ENCODE measurements at regions not wholly inside any gene's neighbourhood (a gene's known extent, or its start where the extent isn't known, plus 50 kb on each side); places are given as distances from the start of the nearest gene placed in this dataset.
A peak's percentile ranks its signal among the peaks of the same experiment; 100 is the strongest.
"Not testable (repeated sequence)": the region's sequence is repeated elsewhere in the genome, so short reads cannot be mapped to it uniquely, and the experiment has no call there.

DNA sequence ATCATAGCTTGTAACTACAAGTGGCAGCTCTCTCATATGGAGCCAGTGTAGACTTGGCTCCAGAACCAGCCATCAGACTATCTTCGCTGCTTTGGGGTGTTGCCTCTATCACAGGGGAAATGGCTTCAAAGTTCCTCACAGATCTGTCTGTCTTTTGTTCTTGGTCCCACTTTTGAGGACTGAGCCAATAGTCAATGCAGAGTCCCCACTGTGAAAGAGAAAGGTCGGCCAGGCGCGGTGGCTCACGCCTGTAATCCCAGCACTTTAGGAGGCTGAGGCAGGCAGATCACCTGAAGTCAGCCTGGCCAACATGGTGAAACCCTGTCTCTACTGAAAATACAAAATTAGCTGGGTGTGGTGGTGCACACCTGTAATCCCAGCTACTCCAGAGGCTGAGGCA, 86.9 kb upstream of the FZD7 start:
- DNase-seq; H3K4me1 ChIP-seq (ENCODE audit: control insufficient read depth in 1 of 2, insufficient read depth in 2 of 2, low read length in 2 of 2); H3K36me3 ChIP-seq (ENCODE audit: control insufficient read depth in 1 of 2, insufficient read depth in 2 of 2, low read length in 1 of 2); H3K4me3 ChIP-seq (ENCODE audit: low read length in 2 of 2); H3K9me3 ChIP-seq (ENCODE audit: control insufficient read depth, low read length); ATAC-seq (ENCODE audit: low FRiP score); H3K27me3 ChIP-seq (ENCODE audit: control insufficient read depth in 1 of 2, insufficient read depth in 2 of 2, low read length in 1 of 2); intact Hi-C loops (cut with DNase I); H3K27ac ChIP-seq (ENCODE audit: low read depth in 1 of 2, low read length in 2 of 2): not testable (repeated sequence)
- WGBS, 2 donors: 91 to 92% methylated on average over 5 of the region's 5 CpGs

DNA sequence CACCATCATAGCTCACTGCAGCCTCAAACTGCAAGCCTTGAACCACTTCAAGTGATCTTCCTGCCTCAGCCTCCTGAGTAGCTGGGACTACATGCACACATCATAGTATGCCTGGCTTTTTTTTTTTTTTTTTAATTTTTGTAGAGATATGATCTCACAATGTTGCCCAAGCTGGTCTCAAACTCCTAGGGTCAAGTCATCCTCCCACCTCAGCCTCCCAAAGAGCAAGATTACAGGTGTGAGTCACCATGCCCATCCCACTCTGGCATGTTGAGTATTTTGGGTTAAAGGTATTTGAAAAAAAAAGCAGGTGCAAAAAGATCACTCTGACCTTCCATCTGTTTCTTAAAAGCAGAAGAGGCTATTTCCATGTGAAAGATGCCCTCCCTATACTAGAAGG, 86.4 kb upstream of the FZD7 start:
- no peak for ATAC-seq (ENCODE audit: low FRiP score)

DNA sequence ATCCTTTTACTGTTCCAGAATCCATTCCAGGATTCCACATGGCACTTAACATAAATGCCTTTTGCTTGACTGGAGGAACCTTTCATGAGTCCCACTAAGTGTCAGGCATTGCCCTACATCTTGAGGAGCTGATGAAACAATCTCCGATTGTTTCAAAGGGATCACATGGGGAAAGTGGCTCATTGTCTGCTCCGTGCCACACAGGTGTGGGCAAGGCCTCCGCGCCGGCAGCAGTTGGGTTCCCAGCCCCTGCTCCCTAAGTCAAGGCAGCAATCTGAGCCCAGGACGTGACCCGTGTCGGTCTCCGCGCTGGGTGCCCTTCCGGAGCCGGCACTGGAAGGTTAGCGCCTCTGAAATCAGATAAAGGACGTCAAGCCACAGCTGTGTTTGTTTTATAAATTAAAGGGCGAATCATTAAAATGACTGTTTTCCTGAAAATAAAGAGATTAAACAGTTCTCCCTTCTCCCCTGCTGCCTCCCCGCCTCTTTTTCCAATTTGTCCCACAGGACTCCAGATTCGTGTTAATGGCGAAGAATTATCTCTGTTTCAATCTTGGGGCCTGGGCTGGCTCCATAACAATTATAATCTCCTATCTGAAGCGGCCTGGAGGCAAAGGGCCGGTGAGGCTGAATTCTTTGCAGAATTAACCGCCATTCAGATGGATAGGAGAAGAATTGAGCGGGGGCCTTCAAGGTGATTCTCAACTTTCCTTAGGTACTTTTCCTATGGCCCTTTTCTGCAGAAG, 84.3 kb upstream of the FZD7 start:
- intact Hi-C loops (cut with DNase I): no loop called here
- Histone ChIP-seq H3K27me3 (ENCODE audit: control insufficient read depth in 1 of 2, insufficient read depth in 2 of 2, low read length in 1 of 2) (peaks cover 0 to 3% of the 10 kb centered on the region in 2 donors), H3K36me3 (ENCODE audit: control insufficient read depth in 1 of 2, insufficient read depth in 2 of 2, low read length in 1 of 2) (no peaks in the 10 kb centered on the region), H3K9me3 (ENCODE audit: control insufficient read depth, low read length) (no peaks in the 10 kb centered on the region), H3K27ac (ENCODE audit: low read depth in 1 of 2, low read length in 2 of 2) (no peak overlapping the region), H3K4me1 (ENCODE audit: control insufficient read depth in 1 of 2, insufficient read depth in 2 of 2, low read length in 2 of 2) (no peaks in the 10 kb centered on the region), H3K4me3 (ENCODE audit: low read length in 2 of 2) (no peak overlapping the region)
- WGBS, 2 donors: 68 to 76% methylated on average over 22 of the region's 22 CpGs
- DNase-seq (no peak), ATAC-seq (ENCODE audit: low FRiP score) (no peak)

More for the DNA sequence above, 86.4 kb upstream of the FZD7 start:
- no peak overlapping the region for H3K4me3 ChIP-seq (ENCODE audit: low read length in 2 of 2)
- no peak overlapping the region for H3K27ac ChIP-seq (ENCODE audit: low read depth in 1 of 2, low read length in 2 of 2)
- H3K4me1 ChIP-seq (ENCODE audit: control insufficient read depth in 1 of 2, insufficient read depth in 2 of 2, low read length in 2 of 2): no peaks in the 10 kb centered on the region
- intact Hi-C loops (cut with DNase I): no loop called here
- no peaks in the 10 kb centered on the region for H3K36me3 ChIP-seq (ENCODE audit: control insufficient read depth in 1 of 2, insufficient read depth in 2 of 2, low read length in 1 of 2)
- H3K27me3 ChIP-seq (ENCODE audit: control insufficient read depth in 1 of 2, insufficient read depth in 2 of 2, low read length in 1 of 2): peaks cover 0 to 3% of the 10 kb centered on the region in 2 donors
- no peaks in the 10 kb centered on the region for H3K9me3 ChIP-seq (ENCODE audit: control insufficient read depth, low read length)
- DNase-seq: no peak

DNA sequence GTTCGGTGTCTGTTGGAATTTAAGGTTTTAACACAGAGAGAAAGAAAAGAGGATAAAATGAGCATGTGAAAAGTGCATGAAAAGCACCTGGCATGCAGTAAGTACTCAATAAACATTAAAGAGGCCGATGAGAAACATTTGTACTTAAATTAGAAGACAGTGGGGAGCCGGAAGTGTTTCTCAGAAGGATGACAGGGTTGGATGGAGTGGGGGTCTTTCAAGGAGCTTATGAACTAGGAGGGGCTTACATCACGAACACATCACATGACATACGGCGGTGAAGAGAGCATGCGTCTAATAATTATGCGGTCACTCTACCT, 83.8 kb upstream of the FZD7 start:
- 86 to 90% methylated on average over 8 of the region's 8 CpGs for WGBS, 2 donors
- Histone ChIP-seq H3K4me1 (ENCODE audit: control insufficient read depth in 1 of 2, insufficient read depth in 2 of 2, low read length in 2 of 2) (no peaks in the 10 kb centered on the region), H3K27ac (ENCODE audit: low read depth in 1 of 2, low read length in 2 of 2) (no peak overlapping the region), H3K9me3 (ENCODE audit: control insufficient read depth, low read length) (no peaks in the 10 kb centered on the region), H3K4me3 (ENCODE audit: low read length in 2 of 2) (no peak overlapping the region), H3K36me3 (ENCODE audit: control insufficient read depth in 1 of 2, insufficient read depth in 2 of 2, low read length in 1 of 2) (no peaks in the 10 kb centered on the region), H3K27me3 (ENCODE audit: control insufficient read depth in 1 of 2, insufficient read depth in 2 of 2, low read length in 1 of 2) (peaks cover 0 to 3% of the 10 kb centered on the region in 2 donors)
- intact Hi-C loops (cut with DNase I): no loop called here
- DNase-seq (no peak), ATAC-seq (ENCODE audit: low FRiP score) (no peak)

DNA sequence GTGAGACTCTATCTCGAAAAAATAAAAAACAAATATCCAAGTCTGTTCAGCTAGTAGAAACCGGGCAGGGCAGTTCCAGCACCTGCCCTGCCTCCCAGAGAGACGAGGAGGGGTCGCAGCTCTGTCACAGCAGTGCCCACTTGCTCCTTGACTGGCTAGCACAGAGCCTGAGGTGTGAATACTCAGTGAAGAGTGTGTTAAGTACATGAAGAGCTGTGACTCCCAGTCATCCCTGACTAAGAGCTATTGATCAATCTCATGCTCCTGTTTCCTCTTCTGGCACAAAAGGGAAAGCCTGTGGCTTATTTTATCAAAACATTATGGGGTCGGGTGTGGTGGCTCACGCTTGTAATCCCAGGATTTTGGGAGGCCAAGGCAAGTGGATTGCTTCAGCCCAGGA, 83.0 kb upstream of the FZD7 start:
- peaks cover 0 to 3% of the 10 kb centered on the region in 2 donors for H3K27me3 ChIP-seq (ENCODE audit: control insufficient read depth in 1 of 2, insufficient read depth in 2 of 2, low read length in 1 of 2)
- no peak for ATAC-seq (ENCODE audit: low FRiP score)
- H3K4me3 ChIP-seq (ENCODE audit: low read length in 2 of 2): no peak overlapping the region
- DNase-seq: no peak
- no peaks in the 10 kb centered on the region for H3K4me1 ChIP-seq (ENCODE audit: control insufficient read depth in 1 of 2, insufficient read depth in 2 of 2, low read length in 2 of 2)
- H3K9me3 ChIP-seq (ENCODE audit: control insufficient read depth, low read length): no peaks in the 10 kb centered on the region
- no peaks in the 10 kb centered on the region for H3K36me3 ChIP-seq (ENCODE audit: control insufficient read depth in 1 of 2, insufficient read depth in 2 of 2, low read length in 1 of 2)
- no peak overlapping the region for H3K27ac ChIP-seq (ENCODE audit: low read depth in 1 of 2, low read length in 2 of 2)
- intact Hi-C loops (cut with DNase I): no loop called here
- WGBS, 2 donors: 79 to 86% methylated on average over 6 of the region's 6 CpGs

DNA sequence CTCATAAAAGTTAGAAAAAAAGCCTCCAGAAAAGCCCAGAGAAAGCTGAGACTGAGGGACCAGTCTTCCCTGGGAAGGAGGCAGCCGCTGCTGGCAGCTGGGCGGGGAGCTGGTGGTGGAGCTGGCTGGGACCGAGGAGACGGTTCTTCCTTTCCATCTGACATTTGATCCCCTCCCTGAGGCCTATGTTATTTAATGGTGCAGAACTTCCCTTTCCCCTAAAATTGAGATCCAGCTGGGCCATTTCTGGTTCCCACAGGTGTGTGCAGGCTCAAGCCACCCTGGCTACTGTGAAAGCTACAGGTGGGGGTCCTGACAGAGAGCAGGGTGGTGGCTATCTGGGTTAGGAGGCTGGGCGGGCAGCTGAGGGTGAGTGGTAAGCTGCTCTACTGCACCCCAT, 81.5 kb upstream of the FZD7 start:
- Histone ChIP-seq H3K4me1 (ENCODE audit: control insufficient read depth in 1 of 2, insufficient read depth in 2 of 2, low read length in 2 of 2) (no peaks in the 10 kb centered on the region), H3K27me3 (ENCODE audit: control insufficient read depth in 1 of 2, insufficient read depth in 2 of 2, low read length in 1 of 2) (peaks cover 0 to 3% of the 10 kb centered on the region in 2 donors), H3K36me3 (ENCODE audit: control insufficient read depth in 1 of 2, insufficient read depth in 2 of 2, low read length in 1 of 2) (no peaks in the 10 kb centered on the region), H3K9me3 (ENCODE audit: control insufficient read depth, low read length) (no peaks in the 10 kb centered on the region), H3K27ac (ENCODE audit: low read depth in 1 of 2, low read length in 2 of 2) (no peak overlapping the region), H3K4me3 (ENCODE audit: low read length in 2 of 2) (no peak overlapping the region)
- ATAC-seq (ENCODE audit: low FRiP score): no peak
- no peak for DNase-seq
- WGBS, 2 donors: 90 to 92% methylated on average over 5 of the region's 5 CpGs
- intact Hi-C loops (cut with DNase I): no loop called here

DNA sequence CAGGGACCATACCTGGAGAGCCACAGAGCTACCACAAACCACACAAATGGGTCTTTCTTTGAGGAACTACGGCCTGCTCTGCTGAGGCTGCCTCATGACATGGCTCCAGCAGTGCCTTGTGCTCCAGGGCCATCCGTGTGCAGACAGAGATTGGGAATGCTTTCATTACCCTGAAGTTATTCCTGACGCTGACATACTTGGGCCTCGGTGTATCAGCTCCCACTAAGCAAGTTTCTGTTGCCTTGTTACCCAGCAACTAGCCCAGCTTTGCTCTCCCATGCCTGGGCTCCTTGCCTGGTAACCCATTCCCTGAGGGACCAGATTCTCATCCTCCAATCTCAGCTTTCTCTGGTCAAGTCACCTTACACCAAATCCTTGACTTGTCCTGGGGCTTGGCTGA, 80.3 kb upstream of the FZD7 start:
- intact Hi-C loops (cut with DNase I): no loop called here
- ATAC-seq (ENCODE audit: low FRiP score): no peak

DNA sequence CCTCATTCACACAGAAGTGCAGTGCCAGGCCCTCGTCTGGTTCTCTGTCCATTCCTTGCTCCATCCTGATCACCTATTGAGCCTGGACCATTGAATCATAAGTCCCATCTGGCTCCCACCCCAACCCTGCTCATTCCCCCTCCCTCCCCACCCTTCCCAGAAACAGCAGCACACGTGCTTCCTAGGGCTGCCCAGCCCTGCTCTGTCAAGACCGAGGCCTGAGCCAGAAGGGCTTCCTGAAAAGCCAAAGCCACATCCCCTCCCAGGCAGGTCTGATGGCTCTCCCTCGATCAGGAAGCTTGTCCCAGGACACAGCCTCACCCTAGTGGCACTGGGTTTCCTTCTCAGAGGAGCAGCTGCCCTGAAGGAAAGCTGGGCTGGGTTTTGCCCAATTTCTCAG, 79.8 kb upstream of the FZD7 start:
- no peaks in the 10 kb centered on the region for H3K27me3 ChIP-seq (ENCODE audit: control insufficient read depth in 1 of 2, insufficient read depth in 2 of 2, low read length in 1 of 2)
- DNase-seq: no peak
- intact Hi-C loops (cut with DNase I): no loop called here
- no peaks in the 10 kb centered on the region for H3K9me3 ChIP-seq (ENCODE audit: control insufficient read depth, low read length)
- 74 to 78% methylated on average over 4 of the region's 4 CpGs for WGBS, 2 donors
- no peak overlapping the region for H3K27ac ChIP-seq (ENCODE audit: low read depth in 1 of 2, low read length in 2 of 2)
- no peaks in the 10 kb centered on the region for H3K36me3 ChIP-seq (ENCODE audit: control insufficient read depth in 1 of 2, insufficient read depth in 2 of 2, low read length in 1 of 2)
- no peak overlapping the region for H3K4me3 ChIP-seq (ENCODE audit: low read length in 2 of 2)
- ATAC-seq (ENCODE audit: low FRiP score): peak; percentile 17
- H3K4me1 ChIP-seq (ENCODE audit: control insufficient read depth in 1 of 2, insufficient read depth in 2 of 2, low read length in 2 of 2): no peaks in the 10 kb centered on the region

More for the DNA sequence above, 80.3 kb upstream of the FZD7 start:
- Histone ChIP-seq H3K27ac (ENCODE audit: low read depth in 1 of 2, low read length in 2 of 2) (no peak overlapping the region), H3K4me3 (ENCODE audit: low read length in 2 of 2) (no peak overlapping the region), H3K4me1 (ENCODE audit: control insufficient read depth in 1 of 2, insufficient read depth in 2 of 2, low read length in 2 of 2) (no peaks in the 10 kb centered on the region), H3K9me3 (ENCODE audit: control insufficient read depth, low read length) (no peaks in the 10 kb centered on the region), H3K36me3 (ENCODE audit: control insufficient read depth in 1 of 2, insufficient read depth in 2 of 2, low read length in 1 of 2) (no peaks in the 10 kb centered on the region), H3K27me3 (ENCODE audit: control insufficient read depth in 1 of 2, insufficient read depth in 2 of 2, low read length in 1 of 2) (no peaks in the 10 kb centered on the region)
- WGBS, 2 donors: 63 to 69% methylated on average over 4 of the region's 4 CpGs
- DNase-seq: no peak

DNA sequence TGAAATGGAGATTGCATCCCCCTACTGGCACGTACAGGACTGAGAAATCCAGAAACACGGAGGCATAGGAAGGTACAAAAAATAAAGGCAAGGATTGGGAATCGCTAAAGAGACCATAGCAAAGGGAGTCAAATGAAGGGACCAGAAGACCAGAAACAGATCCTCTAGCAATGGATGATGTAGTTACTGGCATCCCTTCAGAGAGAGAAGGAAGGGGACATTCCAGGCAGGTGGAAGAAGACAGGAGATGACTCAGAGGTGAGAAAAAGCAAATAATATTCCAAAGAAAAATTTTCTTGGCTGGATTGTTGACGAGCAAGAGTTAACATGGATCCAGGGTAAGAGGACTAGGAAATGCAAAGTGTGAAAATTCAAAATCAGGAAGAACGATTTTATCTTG, 78.4 kb upstream of the FZD7 start:
- Histone ChIP-seq H3K27me3 (ENCODE audit: control insufficient read depth in 1 of 2, insufficient read depth in 2 of 2, low read length in 1 of 2) (no peaks in the 10 kb centered on the region), H3K36me3 (ENCODE audit: control insufficient read depth in 1 of 2, insufficient read depth in 2 of 2, low read length in 1 of 2) (no peaks in the 10 kb centered on the region), H3K4me3 (ENCODE audit: low read length in 2 of 2) (no peak overlapping the region), H3K4me1 (ENCODE audit: control insufficient read depth in 1 of 2, insufficient read depth in 2 of 2, low read length in 2 of 2) (no peaks in the 10 kb centered on the region), H3K27ac (ENCODE audit: low read depth in 1 of 2, low read length in 2 of 2) (no peak overlapping the region), H3K9me3 (ENCODE audit: control insufficient read depth, low read length) (no peaks in the 10 kb centered on the region)
- ATAC-seq (ENCODE audit: low FRiP score) (no peak), DNase-seq (no peak)
- WGBS, 2 donors: 82 to 88% methylated on average over 5 of the region's 5 CpGs
- intact Hi-C loops (cut with DNase I): no loop called here
